Activated CD4-positive, alpha-beta T cell treated with anti-CD3 and anti-CD28 coated beads for 36 hours (primary cell): ENCODE measurements at regions not wholly inside any gene's neighbourhood (a gene's known extent, or its start where the extent isn't known, plus 50 kb on each side); places are given as distances from the start of the nearest gene placed in this dataset.

Source experiments
- ATAC-seq: fragments of 200-7000 bp; cut with Tn5 transposase; one replicate; pipeline ENCODE4 v1.10.0; 2021; ENCODE audit warnings: mild to moderate bottlenecking, moderate library complexity
- CTCF ChIA-PET: fragments of 350-600 bp; sonication (Branson Sonifier 250); formaldehyde crosslinking; loops from one replicate; lab custom pipeline; 2021; ENCODE audit warnings: antibody characterized with exemption; lab: Charles Lee
- POLR2A ChIA-PET: fragments of 350-600 bp; sonication (Branson Sonifier 250); formaldehyde crosslinking; loops from one replicate; lab custom pipeline; 2021; ENCODE audit warnings: antibody characterized with exemption, inconsistent platforms; lab: Charles Lee
- DNase-seq: peaks from one replicate; pipeline ENCODE4 v3.0.0-alpha.2; 2020
- H3K27ac Mint-ChIP-seq: one replicate; pipeline ENCODE4 v1.8.0; 2021; ENCODE audit warnings: mixed read lengths
- H3K27me3 Mint-ChIP-seq: one replicate; pipeline ENCODE4 v1.8.0; 2021; ENCODE audit warnings: mixed read lengths
- H3K36me3 Mint-ChIP-seq: one replicate; pipeline ENCODE4 v1.8.0; 2021; ENCODE audit warnings: low read depth, mixed read lengths
- H3K4me1 Mint-ChIP-seq: one replicate; pipeline ENCODE4 v1.8.0; 2021; ENCODE audit warnings: mixed read lengths
- H3K4me3 Mint-ChIP-seq: one replicate; pipeline ENCODE4 v1.8.0; 2021; ENCODE audit warnings: mild to moderate bottlenecking, moderate library complexity, mixed read lengths
- H3K9me3 Mint-ChIP-seq: one replicate; pipeline ENCODE4 v1.8.0; 2021; ENCODE audit warnings: low read depth, mixed read lengths
- intact Hi-C, 2 experiments: fragments of 100-400 bp; cut with DNase I in 1 of 2; cut with micrococcal nuclease in 1 of 2; formaldehyde crosslinking; loops; one replicate each; pipeline versions ENCODE4 v1.14.2 to v1.15.1; 2022 to 2024; cut with DNase I, micrococcal nuclease

GRCh38 chr4:56240554-56241174 lies 146.6 kb downstream of the AASDH start:
- ATAC-seq, result no peak
- POLR2A ChIA-PET, result no interaction called here
- no peak for DNase-seq
- Mint-ChIP-seq H3K27ac (no peak overlapping the region), H3K36me3 (no peaks in the 10 kb centered on the region), H3K4me3 (no peak overlapping the region), H3K27me3 (peaks cover 8% of the 10 kb centered on the region), H3K4me1 (no peaks in the 10 kb centered on the region), H3K9me3 (no peaks in the 10 kb centered on the region)
- intact Hi-C loops, result no loop called here
- CTCF ChIA-PET, result no interaction called here

GRCh38 chr4:56238251-56238650 lies 149.0 kb downstream of the AASDH start:
- Mint-ChIP-seq H3K9me3 (no peaks in the 10 kb centered on the region), H3K27me3 (peaks cover 5% of the 10 kb centered on the region), H3K4me1 (no peaks in the 10 kb centered on the region), H3K4me3 (no peak overlapping the region), H3K36me3 (no peaks in the 10 kb centered on the region), H3K27ac (no peak overlapping the region)
- ChIA-PET CTCF (interaction anchor here (0.6 kb wide), 1 partner anchor 740 kb away, joined by 3 read pairs; no protein-coding TSS in a partner anchor), POLR2A (interaction anchor here (0.6 kb wide), 1 partner anchor 219 kb away, joined by 4 read pairs; no protein-coding TSS in a partner anchor)
- DNase-seq (no peak), ATAC-seq (no peak)
- intact Hi-C loops, result no loop called here

DNA sequence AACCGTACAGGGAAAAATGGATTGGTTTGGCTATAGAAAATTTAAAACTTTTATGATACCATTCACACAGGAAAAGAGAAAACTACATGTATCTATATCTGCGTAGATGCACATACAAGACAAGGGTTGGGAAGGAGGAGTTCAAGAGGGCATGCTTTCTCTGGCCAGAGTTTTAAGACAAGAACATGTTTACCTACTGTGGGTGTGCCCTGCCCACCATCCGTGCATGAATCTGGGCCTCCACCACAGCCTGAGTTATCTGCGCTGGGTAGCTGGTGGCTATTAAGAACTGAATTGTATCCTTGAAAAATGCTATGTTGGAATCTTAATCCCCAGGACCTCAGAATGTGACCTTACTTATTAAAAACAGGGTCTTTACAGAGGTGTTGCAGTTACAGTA lies 151.6 kb downstream of the AASDH start:
- intact Hi-C loops, result no loop called here
- Mint-ChIP-seq H3K9me3 (peaks cover 4% of the 10 kb centered on the region), H3K27ac (no peak overlapping the region), H3K4me3 (no peak overlapping the region), H3K4me1 (no peaks in the 10 kb centered on the region), H3K27me3 (no peaks in the 10 kb centered on the region), H3K36me3 (no peaks in the 10 kb centered on the region)
- ChIA-PET CTCF (no interaction called here), POLR2A (no interaction called here)
- ATAC-seq (no peak), DNase-seq (no peak)

DNA sequence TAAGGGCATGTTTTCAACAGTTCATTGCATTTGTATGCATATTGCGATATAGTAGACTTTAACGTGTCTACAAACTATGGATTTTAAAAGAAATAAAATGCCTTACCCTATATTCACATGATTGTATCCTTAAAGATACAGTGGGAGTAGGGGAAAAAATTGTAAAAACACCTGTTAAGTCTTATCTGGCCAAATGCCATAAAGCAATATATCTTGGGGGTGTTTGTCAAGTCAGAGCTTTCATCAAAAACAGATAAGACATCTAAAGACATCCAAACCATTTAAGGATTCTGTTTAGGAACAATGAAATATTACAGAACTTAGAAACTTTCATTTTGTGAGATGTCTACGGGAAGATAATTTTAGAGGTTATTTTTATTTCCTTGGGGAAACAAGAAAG lies 152.3 kb downstream of the AASDH start:
- Mint-ChIP-seq H3K27me3 (no peaks in the 10 kb centered on the region), H3K4me3 (no peak overlapping the region), H3K27ac (no peak overlapping the region), H3K36me3 (no peaks in the 10 kb centered on the region), H3K4me1 (peaks cover 3% of the 10 kb centered on the region), H3K9me3 (peaks cover 4% of the 10 kb centered on the region)
- POLR2A ChIA-PET, result no interaction called here
- intact Hi-C loops, result no loop called here
- no peak for ATAC-seq
- no peak for DNase-seq
- CTCF ChIA-PET, result no interaction called here

GRCh38 chr4:56234098-56234497 lies 153.2 kb downstream of the AASDH start:
- peaks cover 4% of the 10 kb centered on the region for H3K9me3 Mint-ChIP-seq
- no peak overlapping the region for H3K27ac Mint-ChIP-seq
- CTCF ChIA-PET, result no interaction called here
- H3K4me1 Mint-ChIP-seq, result peaks cover 6% of the 10 kb centered on the region
- DNase-seq, result no peak
- no peaks in the 10 kb centered on the region for H3K36me3 Mint-ChIP-seq
- no peak for ATAC-seq
- H3K4me3 Mint-ChIP-seq, result no peak overlapping the region
- no peaks in the 10 kb centered on the region for H3K27me3 Mint-ChIP-seq
- intact Hi-C loops, result no loop called here
- POLR2A ChIA-PET, result no interaction called here

DNA sequence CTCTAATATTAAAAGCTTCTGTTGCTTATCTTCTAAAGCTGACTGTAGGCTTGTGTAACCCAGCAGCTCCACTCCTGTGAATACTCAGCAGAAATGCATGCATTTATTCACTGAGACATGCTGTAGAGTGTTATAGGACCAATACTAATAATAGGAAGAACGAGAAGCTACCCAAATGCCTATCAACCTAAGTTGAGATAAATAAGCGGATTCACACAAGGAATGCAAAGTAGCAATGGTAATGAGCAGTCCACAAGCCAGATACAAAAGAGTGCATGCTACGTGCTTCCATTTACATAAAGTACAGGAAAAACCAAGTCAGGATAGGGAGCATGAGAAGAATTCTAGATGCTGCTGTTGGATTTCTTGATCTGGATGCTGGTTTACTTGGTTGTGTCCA lies 155.9 kb downstream of the AASDH start:
- Mint-ChIP-seq H3K4me3 (no peak overlapping the region), H3K27me3 (peaks cover 2% of the 10 kb centered on the region), H3K4me1 (peaks cover 6% of the 10 kb centered on the region), H3K36me3 (no peaks in the 10 kb centered on the region), H3K27ac (no peak overlapping the region), H3K9me3 (peaks cover 4% of the 10 kb centered on the region)
- DNase-seq, result no peak
- intact Hi-C loops, result no loop called here
- POLR2A ChIA-PET, result no interaction called here
- CTCF ChIA-PET, result no interaction called here
- no peak for ATAC-seq

DNA sequence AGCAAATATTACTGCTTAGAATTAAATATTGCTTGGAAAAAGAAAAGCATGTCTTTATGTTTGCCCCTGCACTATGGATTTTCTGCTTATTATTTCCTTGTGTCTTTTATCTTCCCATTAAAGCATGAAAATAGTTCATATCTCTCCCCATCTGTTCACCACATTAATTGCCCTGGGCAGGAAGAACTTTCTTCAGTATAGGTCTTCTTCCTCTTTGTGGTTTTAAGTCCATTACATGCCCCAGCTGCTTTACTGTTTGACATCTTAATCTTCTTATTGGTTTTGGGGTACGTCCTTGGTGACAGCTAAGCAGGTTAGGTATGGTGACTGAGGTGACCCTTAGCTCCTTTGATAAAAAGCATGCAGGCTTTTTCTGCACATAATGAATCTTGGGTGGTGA lies 157.3 kb downstream of the AASDH start:
- ChIA-PET CTCF (no interaction called here), POLR2A (no interaction called here)
- H3K4me3 Mint-ChIP-seq, result no peak overlapping the region
- peaks cover 2% of the 10 kb centered on the region for H3K27me3 Mint-ChIP-seq
- peaks cover 6% of the 10 kb centered on the region for H3K4me1 Mint-ChIP-seq
- intact Hi-C loops, result no loop called here
- peaks cover 4% of the 10 kb centered on the region for H3K9me3 Mint-ChIP-seq
- DNase-seq, result no peak
- no peak for ATAC-seq
- H3K27ac Mint-ChIP-seq, result no peak overlapping the region
- no peaks in the 10 kb centered on the region for H3K36me3 Mint-ChIP-seq

DNA sequence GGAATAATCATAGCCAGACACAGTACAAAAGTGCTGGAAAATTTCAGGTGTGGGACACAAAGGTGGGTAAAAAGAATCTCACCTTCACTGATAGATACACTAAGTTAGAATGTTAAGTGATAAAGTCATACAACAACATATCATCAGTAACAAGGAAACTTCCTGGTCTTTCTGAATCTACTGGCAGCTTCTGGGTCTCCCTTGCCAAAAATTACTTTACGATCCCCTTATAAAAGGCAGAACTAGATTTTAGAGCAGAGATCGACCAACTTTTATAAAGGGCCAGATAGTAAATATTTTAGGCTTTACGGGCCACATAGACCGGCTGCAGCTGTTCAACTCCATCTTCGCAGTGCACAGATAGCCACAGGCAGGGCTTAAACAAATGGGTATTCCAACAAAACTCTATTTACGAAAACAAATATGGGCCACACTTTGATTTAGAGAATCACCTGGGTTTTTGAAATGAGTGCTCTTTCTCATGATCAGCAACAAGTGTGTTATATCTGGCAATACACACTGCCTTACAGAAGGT lies 159.9 kb downstream of the AASDH start:
- ChIA-PET POLR2A (no interaction called here), CTCF (no interaction called here)
- ATAC-seq (no peak), DNase-seq (no peak)
- H3K36me3 Mint-ChIP-seq, result no peaks in the 10 kb centered on the region
- intact Hi-C loops, result no loop called here
- peaks cover 2% of the 10 kb centered on the region for H3K27me3 Mint-ChIP-seq
- peaks cover 3% of the 10 kb centered on the region for H3K9me3 Mint-ChIP-seq
- H3K27ac Mint-ChIP-seq, result no peak overlapping the region
- no peak overlapping the region for H3K4me3 Mint-ChIP-seq
- peaks cover 6% of the 10 kb centered on the region for H3K4me1 Mint-ChIP-seq

GRCh38 chr4:56226579-56226978 lies 160.7 kb downstream of the AASDH start:
- Mint-ChIP-seq H3K9me3 (no peaks in the 10 kb centered on the region), H3K36me3 (no peaks in the 10 kb centered on the region), H3K27me3 (peaks cover 2% of the 10 kb centered on the region), H3K4me1 (peaks cover 6% of the 10 kb centered on the region), H3K27ac (no peak overlapping the region), H3K4me3 (no peak overlapping the region)
- DNase-seq (no peak), ATAC-seq (no peak)
- CTCF ChIA-PET, result no interaction called here
- intact Hi-C loops, result no loop called here
- POLR2A ChIA-PET, result no interaction called here

- DNase-seq (no peak), ATAC-seq (no peak)
- Mint-ChIP-seq H3K27me3 (peaks cover 2% of the 10 kb centered on the region), H3K9me3 (no peaks in the 10 kb centered on the region), H3K27ac (no peak overlapping the region), H3K4me3 (no peak overlapping the region), H3K36me3 (no peaks in the 10 kb centered on the region), H3K4me1 (no peaks in the 10 kb centered on the region)
- intact Hi-C loops, result no loop called here
- ChIA-PET POLR2A (no interaction called here), CTCF (interaction anchor here (0.5 to 0.7 kb wide), 2 partner anchors 324 to 646 kb away, joined by 3 to 4 read pairs; no protein-coding TSS in a partner anchor)
These were observed 162.7 kb downstream of the AASDH start for GRCh38 chr4:56224641-56225040.

- DNase-seq, result no peak
- H3K4me3 Mint-ChIP-seq, result no peak overlapping the region
- no peaks in the 10 kb centered on the region for H3K36me3 Mint-ChIP-seq
- no peak for ATAC-seq
- ChIA-PET POLR2A (no interaction called here), CTCF (no interaction called here)
- H3K4me1 Mint-ChIP-seq, result no peaks in the 10 kb centered on the region
- no peaks in the 10 kb centered on the region for H3K27me3 Mint-ChIP-seq
- no peaks in the 10 kb centered on the region for H3K9me3 Mint-ChIP-seq
- intact Hi-C loops, result no loop called here
- H3K27ac Mint-ChIP-seq, result no peak overlapping the region
These were observed 164.8 kb downstream of the AASDH start for GRCh38 chr4:56222514-56222913.

- Mint-ChIP-seq H3K4me1 (no peaks in the 10 kb centered on the region), H3K4me3 (no peak overlapping the region), H3K27me3 (peaks cover 2% of the 10 kb centered on the region), H3K27ac (no peak overlapping the region), H3K9me3 (no peaks in the 10 kb centered on the region), H3K36me3 (no peaks in the 10 kb centered on the region)
- ChIA-PET POLR2A (no interaction called here), CTCF (no interaction called here)
- intact Hi-C loops, result no loop called here
- DNase-seq (no peak), ATAC-seq (no peak)
These were observed 167.0 kb downstream of the AASDH start for GRCh38 chr4:56220261-56220660.
